NOMO-1 treated with dmso at 0.1 percent for 144 hours (cell line): ENCODE measurements at regions not wholly inside any gene's neighbourhood (a gene's known extent, or its start where the extent isn't known, plus 50 kb on each side); places are given as distances from the start of the nearest gene placed in this dataset.

Source experiments
- DNase-seq: peaks from one replicate; lab custom pipeline; 2025; ENCODE audit not compliant: unreplicated experiment; lab: John Stamatoyannopoulos, UW

DNA sequence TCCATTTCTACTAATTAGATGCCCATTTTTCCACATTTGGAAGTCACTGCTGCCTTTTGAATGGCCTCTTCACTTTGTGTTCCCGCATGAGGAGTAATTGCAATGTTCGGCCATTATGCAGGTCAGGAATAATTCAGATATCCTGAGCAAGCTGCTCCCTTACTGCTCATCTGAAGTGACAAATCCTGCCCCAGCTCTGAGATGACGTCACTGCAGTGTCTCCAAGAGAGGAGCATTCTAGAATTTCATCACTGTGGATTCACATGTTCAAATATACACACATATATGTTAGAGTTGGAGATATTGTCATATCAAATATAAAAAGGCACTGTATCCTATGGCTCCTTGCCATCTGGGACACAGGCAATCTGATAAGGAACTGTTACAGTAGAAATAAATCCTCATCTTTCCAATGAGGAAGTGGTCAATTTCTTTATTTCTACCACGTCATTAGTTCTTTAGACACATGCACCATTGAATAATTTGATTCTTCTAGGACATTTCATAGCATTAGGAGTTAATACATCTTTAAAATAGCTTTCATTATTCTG lies 706.9 kb upstream of the TENM3 start:
- no peak for DNase-seq

GRCh38 chr4:181536811-181537434 lies 706.3 kb upstream of the TENM3 start:
- no peak for DNase-seq

DNA sequence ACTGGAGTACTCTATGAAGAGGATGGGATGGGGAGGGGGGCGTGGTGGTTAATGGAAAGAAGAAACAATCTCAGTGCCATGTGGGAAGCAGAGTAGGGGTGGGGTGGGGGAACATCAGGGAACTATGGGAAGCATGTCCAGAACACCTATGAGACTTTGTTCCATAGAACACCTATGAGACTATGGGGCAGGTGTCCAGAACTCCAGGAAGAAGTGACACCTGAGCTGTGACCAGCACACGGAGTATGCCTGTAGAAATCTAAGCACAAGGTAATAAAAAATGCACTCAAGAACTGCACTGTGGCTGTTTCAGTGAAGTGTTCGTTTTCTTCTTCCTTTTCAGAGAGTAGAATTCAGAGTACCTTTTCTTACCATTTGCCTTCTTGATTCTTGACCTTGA lies 704.8 kb upstream of the TENM3 start:
- DNase-seq: no peak

DNA sequence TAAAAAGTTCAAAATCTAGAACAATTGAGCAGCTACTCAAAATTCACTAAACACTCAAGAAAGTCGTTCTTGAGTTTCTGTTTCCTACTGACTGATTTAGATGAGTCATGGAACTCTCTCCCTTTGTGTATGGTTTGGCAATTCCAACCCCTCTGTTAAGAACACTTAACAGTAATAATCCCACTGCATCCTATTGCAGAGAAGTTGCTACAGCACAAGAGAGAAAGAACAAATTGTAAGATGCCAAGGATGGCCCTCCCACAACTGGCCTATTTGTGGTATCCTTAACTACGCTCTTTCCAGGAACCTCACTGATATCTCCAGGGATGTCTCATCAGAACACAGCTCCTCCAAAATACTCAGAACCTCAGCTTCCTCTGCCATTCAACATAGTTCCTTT lies 701.8 kb upstream of the TENM3 start:
- DNase-seq: no peak

DNA sequence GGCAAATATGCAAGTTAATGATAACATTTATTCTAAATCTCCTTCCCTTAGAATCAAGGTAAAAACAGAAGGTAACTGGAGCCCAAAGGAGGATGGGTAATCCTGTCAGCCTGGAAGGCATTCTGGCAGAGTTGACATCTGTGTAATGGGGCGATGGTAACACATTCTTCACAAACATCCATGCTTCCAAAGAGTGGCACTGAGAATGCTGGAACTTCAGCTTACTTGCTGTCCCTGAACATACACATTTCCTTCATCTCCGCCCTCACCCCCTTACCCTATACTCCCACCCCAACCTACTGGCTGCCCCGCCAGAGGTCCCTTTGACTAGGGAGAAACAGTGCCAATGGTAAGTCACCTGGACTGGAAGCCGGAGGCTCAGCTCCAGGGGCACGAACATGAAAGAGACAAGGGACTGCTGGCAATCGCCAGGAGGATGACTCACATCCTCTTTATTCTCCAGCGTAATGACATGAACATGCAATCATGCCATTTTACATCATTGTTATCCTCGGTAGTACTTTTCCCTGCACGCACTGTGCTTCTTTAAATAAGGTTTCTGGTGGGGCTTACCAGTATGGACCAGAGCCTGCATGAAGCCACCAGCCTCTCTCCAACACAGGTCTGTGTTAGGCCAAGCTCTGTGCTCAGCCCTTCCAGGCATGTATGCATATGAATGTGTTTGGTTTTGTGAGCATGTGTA lies 694.2 kb upstream of the TENM3 start:
- no peak for DNase-seq

DNA sequence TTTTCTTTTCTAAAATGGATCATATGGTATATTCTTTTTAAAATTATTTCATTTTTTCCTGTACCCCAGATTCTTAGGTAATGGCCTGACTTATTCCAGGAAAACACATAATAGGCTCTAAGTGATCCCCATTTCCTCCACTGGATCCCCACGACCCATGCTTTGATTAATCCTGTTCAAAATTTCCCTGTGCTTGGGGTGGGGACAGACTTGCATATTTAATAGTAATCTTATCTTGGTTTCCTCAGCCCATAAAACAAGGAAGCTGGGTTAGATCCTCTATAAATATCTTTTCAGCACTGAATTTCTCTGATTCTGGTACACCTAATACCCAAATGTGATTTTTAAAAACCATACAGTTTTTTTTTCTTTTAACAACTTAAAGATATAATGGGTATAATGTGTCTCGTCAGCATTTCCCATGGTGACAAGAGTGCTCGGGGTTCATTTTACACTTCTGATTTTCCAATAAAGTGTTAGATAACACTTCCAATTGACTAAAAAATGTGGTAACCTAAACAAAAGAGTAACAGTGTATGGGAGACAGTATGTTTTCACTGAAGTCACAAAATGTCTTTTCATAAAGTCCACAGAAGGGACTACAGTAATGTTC lies 693.5 kb upstream of the TENM3 start:
- no peak for DNase-seq

GRCh38 chr4:181550381-181550780 lies 692.8 kb upstream of the TENM3 start:
- no peak for DNase-seq

- DNase-seq: no peak
Measured at GRCh38 chr4:181559637-181560036, 683.6 kb upstream of the TENM3 start.

- DNase-seq: no peak
Measured at GRCh38 chr4:181562399-181562798, 680.8 kb upstream of the TENM3 start.

DNA sequence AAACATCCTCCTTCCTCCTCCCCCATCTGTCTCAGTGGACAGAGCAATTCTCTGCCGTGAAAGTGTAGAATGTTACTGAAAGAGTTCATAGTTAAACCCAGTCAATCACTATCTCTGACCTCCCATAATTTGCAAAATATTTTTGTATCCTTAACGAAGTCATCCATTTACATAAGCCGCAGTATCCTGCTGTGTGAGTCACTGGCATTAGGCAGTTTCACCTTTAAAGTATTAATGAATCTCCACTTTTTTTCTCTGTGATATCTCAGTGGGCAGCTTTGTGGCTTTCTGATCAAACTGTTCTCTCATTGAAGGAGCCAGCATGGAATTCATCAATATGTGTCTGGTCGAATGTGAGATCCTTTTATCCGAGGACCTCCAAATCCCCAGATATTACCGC lies 678.6 kb upstream of the TENM3 start:
- no peak for DNase-seq

GRCh38 chr4:181566490-181566889 lies 676.7 kb upstream of the TENM3 start:
- no peak for DNase-seq

DNA sequence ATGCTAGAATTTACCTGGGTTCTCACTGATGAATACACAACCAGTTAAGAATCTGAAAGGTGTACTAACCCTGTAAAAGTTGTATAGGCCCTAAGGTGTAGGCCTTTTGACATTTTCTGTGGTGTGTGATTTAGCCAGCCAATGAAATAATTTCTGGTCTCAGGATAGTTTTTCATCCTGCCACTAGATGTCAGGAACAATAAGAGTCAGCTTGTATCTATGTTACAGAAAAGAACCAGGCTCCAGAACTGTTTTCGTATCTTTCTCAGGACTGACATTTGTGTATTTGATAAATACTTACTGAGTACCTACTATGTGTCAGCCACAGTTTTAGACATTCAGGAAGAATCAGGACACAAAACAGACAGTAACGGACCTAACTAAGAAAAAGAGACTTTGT lies 673.6 kb upstream of the TENM3 start:
- no peak for DNase-seq

DNA sequence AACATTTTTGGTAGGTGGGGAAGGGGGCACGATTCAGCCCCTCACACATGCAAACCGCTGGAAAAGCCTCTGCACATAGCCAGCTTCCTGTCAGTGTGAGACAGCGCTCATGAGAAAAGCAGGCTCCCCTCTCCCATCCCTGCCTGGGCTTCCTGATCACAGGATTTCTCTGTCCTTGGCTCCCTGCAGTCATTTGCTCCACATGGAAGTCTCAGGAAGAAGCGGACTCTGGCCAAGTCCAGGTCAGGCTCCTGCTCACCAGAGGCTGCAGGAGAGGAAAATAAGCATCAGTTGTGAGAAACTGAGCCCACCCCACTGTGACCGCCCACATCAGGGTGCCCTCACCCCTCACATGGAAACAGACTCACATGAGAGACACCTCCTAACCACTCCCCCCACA lies 664.3 kb upstream of the TENM3 start:
- no peak for DNase-seq

- DNase-seq: no peak
Measured at GRCh38 chr4:181579486-181579885, 663.7 kb upstream of the TENM3 start.

- no peak for DNase-seq
Measured at GRCh38 chr4:181581983-181582382, 661.2 kb upstream of the TENM3 start.

GRCh38 chr4:181582595-181582994 lies 660.6 kb upstream of the TENM3 start:
- DNase-seq: no peak

- no peak for DNase-seq
Measured at GRCh38 chr4:181588733-181589302, 654.4 kb upstream of the TENM3 start.

DNA sequence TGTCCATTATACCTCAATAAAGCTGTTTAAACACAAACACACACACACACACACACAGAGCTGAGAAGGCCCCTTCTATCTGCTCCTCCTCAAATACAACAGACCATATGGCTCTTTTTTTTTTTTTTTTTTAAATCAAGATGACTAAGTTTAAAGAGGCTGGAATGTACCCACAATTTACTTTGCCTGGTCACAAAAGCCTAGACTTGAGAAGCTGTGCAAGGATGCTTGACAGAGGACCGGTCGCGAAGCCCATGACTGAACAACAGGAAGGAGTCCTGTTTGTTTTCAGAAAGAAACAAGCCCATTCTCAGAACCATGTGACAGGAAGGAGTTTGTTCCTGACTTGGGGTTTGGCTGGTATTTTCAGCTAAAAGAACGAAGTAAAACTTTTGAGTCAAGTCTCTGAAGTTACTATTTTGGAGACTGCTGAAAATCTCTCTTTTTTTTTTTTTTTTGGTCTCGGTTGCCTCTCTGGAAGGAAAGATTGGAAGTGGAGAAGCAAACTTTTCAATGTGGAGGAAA lies 650.9 kb upstream of the TENM3 start:
- no peak for DNase-seq

DNA sequence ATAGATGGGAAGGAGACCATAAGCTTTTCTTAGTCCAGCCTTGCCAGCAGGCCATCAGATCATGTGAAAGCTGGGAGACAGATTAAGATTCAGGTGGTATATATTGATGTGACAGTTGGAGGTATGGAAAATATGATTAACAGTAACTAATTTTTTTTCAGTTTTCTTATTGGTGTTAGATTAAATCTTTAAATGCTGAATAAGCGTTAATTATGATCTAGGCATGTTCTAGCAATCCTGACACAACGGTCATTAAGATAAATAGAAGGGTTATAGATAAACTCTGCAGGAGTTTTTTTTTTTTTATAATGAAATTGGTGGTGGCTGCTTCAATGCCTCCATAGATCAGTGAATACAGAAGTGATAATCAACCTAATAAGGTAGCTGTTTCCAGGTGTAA lies 649.5 kb upstream of the TENM3 start:
- no peak for DNase-seq

DNA sequence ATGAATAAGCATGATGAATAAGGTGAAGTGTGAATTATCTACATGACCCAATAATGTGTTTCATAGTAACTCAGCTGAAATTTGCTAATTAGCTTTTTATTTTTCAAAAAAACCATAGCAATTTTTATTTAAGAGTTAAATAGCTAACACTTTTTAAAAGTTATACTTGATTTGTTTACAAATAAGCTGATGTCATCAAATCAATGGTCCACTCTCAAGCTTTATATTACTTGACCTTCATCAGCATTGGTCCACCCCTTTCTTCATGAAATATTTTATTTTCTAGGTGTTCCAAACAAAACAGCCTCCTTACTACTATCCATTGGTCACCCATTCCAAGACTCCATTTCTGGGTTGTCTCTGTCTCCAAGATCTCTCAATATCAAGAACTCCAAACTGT lies 649.0 kb upstream of the TENM3 start:
- DNase-seq: no peak

DNA sequence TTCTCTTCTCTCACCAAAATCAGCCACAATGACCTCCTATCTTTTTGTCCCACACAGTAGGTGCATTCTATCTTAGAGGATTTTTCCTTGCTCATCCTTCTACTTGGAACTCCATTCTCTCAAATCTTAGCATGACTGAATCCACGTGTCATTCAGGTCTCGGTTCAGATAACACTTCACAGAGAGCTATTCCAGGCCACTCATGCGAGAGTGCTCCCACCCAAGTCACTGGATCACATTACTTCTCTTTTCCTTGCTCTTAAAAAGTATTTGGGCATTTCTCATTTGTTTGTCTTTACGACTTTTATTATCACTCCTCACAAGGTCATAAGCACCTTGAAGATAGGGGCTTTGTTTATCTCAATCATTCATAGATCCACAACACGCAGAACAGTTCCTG lies 647.5 kb upstream of the TENM3 start:
- DNase-seq: no peak

DNA sequence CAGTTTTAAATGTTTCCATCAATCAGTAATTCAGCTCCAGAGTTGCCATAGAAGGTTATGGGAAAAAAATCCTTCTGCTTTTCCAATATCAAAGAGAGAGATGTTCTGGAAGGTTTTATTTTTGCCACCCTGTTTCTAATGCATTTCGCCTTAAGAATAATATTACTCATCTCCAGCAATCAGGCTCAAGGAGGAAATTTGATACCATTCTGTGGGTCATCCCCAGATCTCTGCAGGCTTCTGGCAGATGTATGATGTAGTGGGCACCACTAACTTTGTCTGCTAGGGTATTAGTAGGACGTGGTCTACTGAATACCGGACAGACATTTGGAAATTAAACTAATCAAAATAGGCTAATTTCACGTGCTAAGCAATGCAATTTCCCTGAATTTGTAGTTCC lies 645.4 kb upstream of the TENM3 start:
- no peak for DNase-seq
